OCI-LY3 (cell line): ENCODE measurements at regions not wholly inside any gene's neighbourhood (a gene's known extent, or its start where the extent isn't known, plus 50 kb on each side); places are given as distances from the start of the nearest gene placed in this dataset.

ENCODE experiments used
- H2AFZ ChIP-seq: fragments of 200-600, 300-600 bp; shearing (Covaris generic); 2 replicates; pipeline ENCODE4 v1.6.0; 2014; ENCODE audit warnings: antibody characterized with exemption, low read depth, low read length
- H3K27ac ChIP-seq: fragments of 200-600, 300-600 bp; sonication (generic); 2 replicates; pipeline ENCODE4 v1.5.1; 2014; ENCODE audit warnings: mild to moderate bottlenecking, low read length, moderate library complexity, mixed read lengths
- H3K27me3 ChIP-seq: fragments of 200-600, 300-600 bp; sonication (generic); 2 replicates; pipeline ENCODE4 v1.6.1; 2014; ENCODE audit warnings: low read depth, low read length, mixed read lengths
- H3K36me3 ChIP-seq: fragments of 200-600, 300-600 bp; sonication (generic); replicated peaks from 2 replicates; pipeline ENCODE3; 2014; ENCODE audit warnings: low read depth, low read length, mixed read lengths
- H3K4me1 ChIP-seq: fragments of 300-600, 200-600 bp; sonication (generic); 2 replicates; pipeline ENCODE4 v1.6.1; 2014; ENCODE audit warnings: low read length, mixed read lengths
- H3K4me2 ChIP-seq: fragments of 200-600, 300-600 bp; sonication (generic); 2 replicates; pipeline ENCODE4 v1.6.1; 2014; ENCODE audit warnings: low read length, mixed read lengths
- H3K4me3 ChIP-seq: fragments of 300-600, 200-600 bp; sonication (generic); 2 replicates; pipeline ENCODE4 v1.5.1; 2014; ENCODE audit warnings: antibody characterized with exemption, mild to moderate bottlenecking, low read length, moderate library complexity
- H3K79me2 ChIP-seq: fragments of 300-600, 200-600 bp; shearing (Covaris generic); 2 replicates; pipeline ENCODE4 v1.6.1; 2014; ENCODE audit warnings: mild to moderate bottlenecking, low read length, mixed read lengths
- H3K9ac ChIP-seq: fragments of 300-600, 200-600 bp; shearing (Covaris generic); 2 replicates; pipeline ENCODE4 v1.6.0; 2014; ENCODE audit warnings: mild to moderate bottlenecking, low read length, moderate library complexity
- H3K9me3 ChIP-seq: fragments of 200-600, 300-600 bp; shearing (Covaris generic); 2 replicates; pipeline ENCODE4 v1.6.1; 2014; ENCODE audit warnings: low read length, mixed read lengths; ENCODE audit not compliant: insufficient read depth
- H4K20me1 ChIP-seq: fragments of 200-600, 300-600 bp; sonication (generic); 2 replicates; pipeline ENCODE4 v1.6.1; 2016; ENCODE audit warnings: low read length, mixed read lengths; ENCODE audit not compliant: insufficient read depth
- EZH2phosphoT487 ChIP-seq: fragments of 200-600 bp; shearing (Covaris generic); IDR thresholded peaks from 2 replicates; pipeline ENCODE4 v1.6.1; 2018; ENCODE audit warnings: antibody characterized with exemption, mixed run types, low read depth
- TF ChIP-seq, protein P1 (sequence below): fragments of 200-600, 300-600 bp; sonication (generic); IDR thresholded peaks from 2 replicates; pipeline ENCODE4 v1.5.1; 2014; ENCODE audit warnings: antibody characterized with exemption, low read length, low read depth

DNA sequence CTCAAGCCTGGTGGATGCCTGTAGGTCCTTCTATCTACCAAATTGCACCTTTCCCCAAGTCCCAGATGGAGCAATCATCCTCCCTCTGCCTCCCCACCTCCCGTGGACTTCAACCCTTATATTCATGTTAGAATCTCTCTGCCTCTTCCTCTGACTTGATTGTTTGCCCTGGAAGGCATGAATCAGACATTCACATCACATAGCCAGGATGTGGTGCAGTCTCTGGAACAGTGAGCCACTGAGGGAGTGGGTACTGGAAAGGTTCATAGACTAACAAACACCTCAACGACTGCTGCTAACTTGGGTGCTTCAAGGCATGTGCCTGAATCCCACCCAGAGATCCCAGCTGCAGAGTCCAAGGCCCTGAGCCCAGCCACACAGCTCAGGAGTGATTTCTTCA is 494.0 kb downstream of the TNS3 start:
- H3K27me3 ChIP-seq, result no peaks in the 10 kb centered on the region
- no peaks in the 10 kb centered on the region for H4K20me1 ChIP-seq
- H3K27ac ChIP-seq, result no peak overlapping the region
- no peaks in the 10 kb centered on the region for H3K79me2 ChIP-seq
- no peak overlapping the region for H3K4me3 ChIP-seq
- no peak overlapping the region for H3K9ac ChIP-seq
- no peaks in the 10 kb centered on the region for H3K9me3 ChIP-seq
- H2AFZ ChIP-seq, result no peak overlapping the region
- H3K4me2 ChIP-seq, result no peak overlapping the region
- TF ChIP-seq EZH2phosphoT487, result no peak
- TF ChIP-seq, protein P1, sequence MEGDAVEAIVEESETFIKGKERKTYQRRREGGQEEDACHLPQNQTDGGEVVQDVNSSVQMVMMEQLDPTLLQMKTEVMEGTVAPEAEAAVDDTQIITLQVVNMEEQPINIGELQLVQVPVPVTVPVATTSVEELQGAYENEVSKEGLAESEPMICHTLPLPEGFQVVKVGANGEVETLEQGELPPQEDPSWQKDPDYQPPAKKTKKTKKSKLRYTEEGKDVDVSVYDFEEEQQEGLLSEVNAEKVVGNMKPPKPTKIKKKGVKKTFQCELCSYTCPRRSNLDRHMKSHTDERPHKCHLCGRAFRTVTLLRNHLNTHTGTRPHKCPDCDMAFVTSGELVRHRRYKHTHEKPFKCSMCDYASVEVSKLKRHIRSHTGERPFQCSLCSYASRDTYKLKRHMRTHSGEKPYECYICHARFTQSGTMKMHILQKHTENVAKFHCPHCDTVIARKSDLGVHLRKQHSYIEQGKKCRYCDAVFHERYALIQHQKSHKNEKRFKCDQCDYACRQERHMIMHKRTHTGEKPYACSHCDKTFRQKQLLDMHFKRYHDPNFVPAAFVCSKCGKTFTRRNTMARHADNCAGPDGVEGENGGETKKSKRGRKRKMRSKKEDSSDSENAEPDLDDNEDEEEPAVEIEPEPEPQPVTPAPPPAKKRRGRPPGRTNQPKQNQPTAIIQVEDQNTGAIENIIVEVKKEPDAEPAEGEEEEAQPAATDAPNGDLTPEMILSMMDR, result no peak
- no peaks in the 10 kb centered on the region for H3K4me1 ChIP-seq
- no peaks in the 10 kb centered on the region for H3K36me3 ChIP-seq

DNA sequence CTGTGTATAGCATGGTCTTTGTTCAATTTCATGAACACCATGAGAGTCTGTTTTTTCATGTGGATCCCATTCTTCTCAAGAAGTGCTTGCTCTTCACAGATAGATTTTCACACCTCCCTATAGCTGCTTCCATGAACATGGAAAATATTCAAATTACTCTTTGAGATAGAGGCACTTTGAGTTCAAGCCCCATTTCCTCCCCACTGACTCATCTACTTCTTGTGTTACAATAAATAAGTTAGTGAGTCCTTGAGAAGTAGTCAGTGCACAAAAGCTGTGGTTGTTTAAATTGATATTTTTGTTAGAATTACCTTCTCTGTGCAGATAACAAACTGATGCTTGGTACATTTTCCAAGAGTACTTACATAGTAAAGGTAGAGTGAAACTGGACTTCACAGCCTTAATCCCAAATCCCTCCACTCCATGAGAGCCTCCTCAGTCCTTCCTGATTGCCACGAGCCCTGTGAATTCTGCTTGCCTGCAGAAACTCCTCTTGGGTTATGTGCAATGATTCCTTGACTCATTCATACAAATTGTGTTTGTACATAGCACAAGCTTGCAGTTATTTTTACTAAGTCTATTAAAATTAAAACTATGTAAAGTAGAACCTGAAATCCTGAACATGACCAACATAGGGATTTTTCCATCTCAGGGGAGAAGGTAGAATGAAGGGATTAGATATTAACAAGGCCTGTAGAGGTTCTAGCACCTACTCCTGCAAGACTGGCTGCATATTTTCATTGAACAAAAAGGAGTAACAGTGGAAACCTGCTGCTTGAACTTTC is 496.2 kb downstream of the TNS3 start:
- no peaks in the 10 kb centered on the region for H3K9me3 ChIP-seq
- H3K4me2 ChIP-seq, result no peak overlapping the region
- no peak overlapping the region for H3K27ac ChIP-seq
- H2AFZ ChIP-seq, result no peak overlapping the region
- no peaks in the 10 kb centered on the region for H4K20me1 ChIP-seq
- TF ChIP-seq EZH2phosphoT487, result no peak
- H3K36me3 ChIP-seq, result no peaks in the 10 kb centered on the region
- no peak overlapping the region for H3K4me3 ChIP-seq
- H3K4me1 ChIP-seq, result no peaks in the 10 kb centered on the region
- no peaks in the 10 kb centered on the region for H3K79me2 ChIP-seq
- no peaks in the 10 kb centered on the region for H3K27me3 ChIP-seq
- no peak overlapping the region for H3K9ac ChIP-seq

DNA sequence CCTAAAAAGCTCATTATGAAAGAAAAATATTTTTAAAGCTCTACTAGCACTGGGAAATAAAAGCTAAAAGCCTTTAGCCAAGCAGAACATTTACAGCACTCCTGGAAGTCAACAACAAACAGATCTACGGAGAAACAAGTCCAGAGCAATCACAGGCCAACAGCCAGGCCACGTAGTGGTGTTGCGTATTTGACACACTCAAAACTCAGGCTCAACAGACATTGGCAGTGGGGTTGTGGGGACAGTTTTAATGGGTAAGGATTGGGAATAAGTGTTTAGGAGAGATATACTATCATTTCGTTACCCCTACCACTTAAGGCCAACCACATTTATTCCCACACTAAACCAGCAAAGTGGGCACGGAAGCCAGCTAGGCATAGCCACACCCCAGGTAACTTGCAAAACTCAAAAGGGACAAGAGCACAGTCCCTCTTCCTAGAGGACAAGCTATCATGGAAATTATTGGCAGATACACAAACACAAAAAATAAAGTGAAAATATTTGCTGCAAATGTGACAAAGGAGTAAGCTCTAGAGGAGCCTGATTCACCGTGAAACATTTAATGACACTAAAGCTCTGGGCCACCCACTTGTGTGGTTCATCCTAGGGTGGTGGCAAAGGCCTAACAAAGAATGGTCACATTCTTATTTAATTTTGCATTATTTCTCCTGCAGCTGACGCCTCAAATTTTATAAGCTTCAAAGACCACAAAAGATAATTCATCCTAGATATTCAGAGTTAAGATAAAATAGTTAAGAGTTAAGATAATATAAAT is 498.2 kb downstream of the TNS3 start:
- Histone ChIP-seq H2AFZ (no peak overlapping the region), H3K4me2 (no peak overlapping the region), H3K36me3 (no peaks in the 10 kb centered on the region), H3K9me3 (no peaks in the 10 kb centered on the region), H3K4me1 (peaks cover 5% of the 10 kb centered on the region; the same call in 1 of the 2 replicates), H3K27me3 (no peaks in the 10 kb centered on the region), H3K9ac (no peak overlapping the region), H3K4me3 (no peak overlapping the region), H3K27ac (no peak overlapping the region), H3K79me2 (no peaks in the 10 kb centered on the region), H4K20me1 (no peaks in the 10 kb centered on the region)
- TF ChIP-seq, protein P1, result no peak
- no peak for TF ChIP-seq EZH2phosphoT487

DNA sequence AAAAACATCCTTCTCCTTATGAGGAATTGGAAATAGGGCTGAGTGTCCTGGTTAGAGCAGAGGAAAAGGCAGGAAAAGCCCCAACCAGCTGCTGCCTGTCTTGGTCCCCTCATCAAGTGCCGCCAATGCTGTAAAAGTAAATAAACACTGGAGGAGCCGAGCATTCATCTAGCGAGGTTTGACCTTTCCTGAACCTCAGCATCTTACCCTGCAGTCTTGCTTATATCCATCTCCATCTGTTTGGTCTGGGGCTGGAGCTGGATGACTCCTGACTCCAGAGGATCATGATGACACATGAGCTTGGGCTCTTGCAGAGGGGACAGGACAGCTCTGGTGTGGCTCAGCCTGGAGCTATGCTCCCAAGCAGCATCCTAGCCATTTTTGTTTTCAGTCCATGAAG is 501.1 kb downstream of the TNS3 start:
- H3K79me2 ChIP-seq, result no peaks in the 10 kb centered on the region
- no peaks in the 10 kb centered on the region for H4K20me1 ChIP-seq
- H2AFZ ChIP-seq, result no peak overlapping the region
- H3K4me1 ChIP-seq, result peaks cover 5% of the 10 kb centered on the region; the same call in 1 of the 2 replicates
- no peak overlapping the region for H3K4me3 ChIP-seq
- H3K36me3 ChIP-seq, result no peaks in the 10 kb centered on the region
- TF ChIP-seq, protein P1, result no peak
- no peak for TF ChIP-seq EZH2phosphoT487
- H3K9ac ChIP-seq, result no peak overlapping the region
- no peaks in the 10 kb centered on the region for H3K27me3 ChIP-seq
- H3K27ac ChIP-seq, result no peak overlapping the region
- H3K9me3 ChIP-seq, result no peaks in the 10 kb centered on the region
- no peak overlapping the region for H3K4me2 ChIP-seq
